HG02678 (cell line): ENCODE measurements at regions not wholly inside any gene's neighbourhood (a gene's known extent, or its start where the extent isn't known, plus 50 kb on each side); places are given as distances from the start of the nearest gene placed in this dataset.
"Not testable (repeated sequence)": the region's sequence is repeated elsewhere in the genome, so short reads cannot be mapped to it uniquely, and the experiment has no call there.

Experiments used
- ATAC-seq: cut with Tn5 transposase; IDR thresholded peaks from one replicate; pipeline ENCODE4 v1.9.1; 2021; ENCODE audit warnings: mild to moderate bottlenecking, moderate library complexity; ENCODE audit not compliant: unreplicated experiment

GRCh38 chr6:126724821-126725220 lies 384.9 kb downstream of the CENPW start:
- no peak for ATAC-seq

- not testable (repeated sequence) for ATAC-seq
Measured at GRCh38 chr6:126726454-126726853, 386.5 kb downstream of the CENPW start.

DNA sequence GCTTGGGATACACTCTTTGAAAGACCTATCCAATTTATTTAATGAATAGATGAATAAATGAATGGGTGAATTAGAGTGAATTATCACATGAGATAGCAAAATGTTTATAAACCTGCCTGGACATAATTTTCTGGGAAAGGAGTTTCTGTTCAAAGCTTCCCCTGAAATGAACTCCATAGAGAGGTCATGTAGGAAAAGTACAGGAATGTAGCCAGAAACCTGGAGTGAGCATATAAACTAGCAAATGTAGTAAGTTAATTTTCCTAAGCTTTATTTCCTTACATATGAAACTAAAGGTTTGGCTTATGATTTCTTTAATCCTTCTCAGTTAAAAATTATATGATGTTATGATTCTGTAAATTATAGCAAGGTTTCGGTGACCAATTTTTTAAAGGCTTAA lies 380.3 kb upstream of the RSPO3 start:
- ATAC-seq = no peak

DNA sequence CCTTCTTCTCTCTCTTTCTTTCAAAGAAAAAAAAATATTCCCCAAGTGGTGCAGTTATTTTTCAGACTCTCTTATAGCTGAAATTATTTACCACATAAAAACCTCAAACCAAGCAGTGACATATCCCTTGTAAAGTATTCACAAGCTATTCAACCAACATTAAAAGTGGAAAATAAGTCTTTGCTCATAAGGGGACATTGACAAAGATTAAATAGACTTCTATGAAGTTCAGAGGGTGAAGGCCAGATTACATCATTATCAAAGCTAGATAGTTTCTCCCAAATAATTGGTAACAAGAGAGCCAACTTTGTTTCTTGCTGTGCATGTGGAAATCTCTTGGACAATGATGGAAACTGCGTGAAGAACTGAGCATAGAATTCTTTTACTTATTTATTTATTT lies 379.8 kb upstream of the RSPO3 start:
- ATAC-seq = no peak

DNA sequence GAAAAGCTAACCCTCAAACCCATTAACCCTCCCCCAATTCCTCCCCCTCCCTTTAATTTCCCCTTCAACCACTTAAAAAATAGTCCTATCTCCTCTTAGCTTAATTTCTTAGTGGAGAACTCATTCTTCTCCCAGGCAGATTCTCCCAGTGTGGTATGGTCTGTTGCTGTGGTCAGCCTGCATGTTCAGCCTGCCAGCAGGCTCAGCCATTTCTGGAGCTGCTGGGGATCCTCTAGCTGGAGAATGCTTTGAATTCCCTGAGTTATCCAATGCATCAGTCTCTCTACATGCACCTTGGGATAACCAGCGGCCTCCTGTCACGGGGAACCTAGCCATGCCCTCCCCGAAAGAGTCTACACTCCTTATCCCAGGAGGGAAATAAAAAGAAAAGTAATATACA lies 375.4 kb upstream of the RSPO3 start:
- ATAC-seq = no peak

GRCh38 chr6:126747728-126748540 lies 370.5 kb upstream of the RSPO3 start:
- no peak for ATAC-seq

GRCh38 chr6:126753606-126754005 lies 364.9 kb upstream of the RSPO3 start:
- no peak for ATAC-seq

GRCh38 chr6:126761854-126762253 lies 356.6 kb upstream of the RSPO3 start:
- no peak for ATAC-seq

- ATAC-seq = no peak
Measured at GRCh38 chr6:126764104-126764503, 354.4 kb upstream of the RSPO3 start.

DNA sequence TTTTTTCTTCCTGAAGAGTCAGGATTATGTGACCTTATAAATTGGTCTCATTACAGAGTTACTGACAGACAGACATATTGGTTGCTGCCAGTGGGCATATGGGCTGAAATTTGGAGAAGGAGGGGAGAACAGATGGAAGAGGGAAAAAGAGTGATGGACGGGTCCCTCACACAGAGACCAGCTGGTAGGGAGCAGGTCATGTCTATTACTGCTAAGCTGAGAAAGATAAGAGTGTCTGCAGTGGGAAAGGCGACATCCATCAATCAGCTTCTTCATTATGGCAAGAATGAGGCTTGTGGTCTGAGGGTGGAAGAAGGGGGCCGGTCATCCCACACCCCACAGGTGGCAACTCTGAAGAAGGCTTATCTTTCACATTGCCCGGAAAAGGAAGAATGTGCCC lies 353.8 kb upstream of the RSPO3 start:
- ATAC-seq = no peak

DNA sequence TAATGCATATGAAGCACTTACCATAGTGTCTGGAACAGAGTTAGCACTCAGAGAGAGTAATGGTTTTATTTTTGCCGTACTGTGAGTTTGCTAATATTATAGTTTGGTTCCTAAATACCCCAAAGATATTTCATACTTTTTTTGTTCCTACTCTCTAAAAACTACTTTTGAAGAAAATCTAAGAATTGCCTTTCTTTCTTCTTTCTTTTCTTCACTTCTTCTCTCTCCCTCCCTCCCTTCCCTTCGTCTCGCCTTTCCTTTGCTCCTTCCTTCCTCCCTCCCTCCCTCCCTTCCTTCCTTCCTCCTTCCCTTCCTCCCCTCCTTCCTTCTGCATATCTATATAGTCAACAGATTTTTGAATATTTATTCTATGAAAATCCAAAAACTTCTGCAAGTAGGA lies 351.7 kb upstream of the RSPO3 start:
- no peak for ATAC-seq

DNA sequence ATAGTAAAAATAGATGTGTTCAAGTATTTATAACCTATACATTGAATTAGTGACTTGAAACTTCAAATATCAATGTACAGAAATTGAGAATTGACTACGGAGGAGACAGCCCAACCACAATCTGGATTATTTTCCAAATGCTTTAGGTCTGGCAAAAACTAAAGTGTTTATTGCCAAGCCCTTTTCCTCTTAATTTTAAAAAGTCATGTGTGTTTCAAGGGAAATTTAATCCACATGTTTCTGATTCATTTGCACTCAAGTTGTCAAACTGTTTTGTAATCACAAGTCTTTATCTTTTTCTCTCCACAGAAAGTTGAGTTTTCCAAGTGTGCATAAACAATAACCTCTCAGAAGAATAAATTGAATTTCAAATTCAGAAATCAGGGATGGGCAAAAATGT lies 350.8 kb upstream of the RSPO3 start:
- ATAC-seq = no peak

GRCh38 chr6:126770176-126770575 lies 348.3 kb upstream of the RSPO3 start:
- ATAC-seq = no peak

DNA sequence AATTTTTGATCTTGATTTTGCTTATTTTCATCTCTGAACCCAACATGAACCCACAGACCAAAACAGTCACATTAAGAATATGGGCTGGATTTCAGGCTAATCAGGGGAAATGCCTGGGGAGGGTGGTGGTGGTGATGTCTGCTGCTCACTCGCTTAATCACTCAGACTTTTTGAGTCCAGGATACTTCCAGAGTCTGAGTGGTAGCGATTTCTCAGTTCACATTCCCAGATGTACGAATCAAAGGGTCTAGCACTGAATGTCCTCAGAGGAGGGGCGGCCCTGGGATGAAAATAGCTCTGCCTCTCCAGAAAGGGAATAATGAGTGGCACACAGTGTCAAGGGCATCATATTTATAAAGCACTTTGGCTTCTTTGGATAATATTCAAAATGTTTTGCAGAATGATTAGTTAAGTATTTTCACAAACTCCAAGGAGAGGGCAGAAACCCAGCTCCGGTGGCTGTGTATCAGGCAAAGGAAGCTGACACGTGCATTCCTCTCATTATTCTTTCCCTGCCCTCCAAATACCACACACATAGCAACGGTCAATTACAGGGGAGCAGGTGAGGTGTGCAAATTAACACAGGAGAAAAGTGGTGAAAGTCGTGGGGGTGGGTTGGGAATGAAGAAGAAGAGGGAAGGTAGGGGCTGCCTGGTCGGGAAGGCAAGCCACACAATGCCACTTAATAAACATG lies 345.2 kb upstream of the RSPO3 start:
- ATAC-seq = no peak

GRCh38 chr6:126779331-126779730 lies 339.1 kb upstream of the RSPO3 start:
- no peak for ATAC-seq

- ATAC-seq = no peak
Measured at GRCh38 chr6:126781582-126781981, 336.9 kb upstream of the RSPO3 start.

DNA sequence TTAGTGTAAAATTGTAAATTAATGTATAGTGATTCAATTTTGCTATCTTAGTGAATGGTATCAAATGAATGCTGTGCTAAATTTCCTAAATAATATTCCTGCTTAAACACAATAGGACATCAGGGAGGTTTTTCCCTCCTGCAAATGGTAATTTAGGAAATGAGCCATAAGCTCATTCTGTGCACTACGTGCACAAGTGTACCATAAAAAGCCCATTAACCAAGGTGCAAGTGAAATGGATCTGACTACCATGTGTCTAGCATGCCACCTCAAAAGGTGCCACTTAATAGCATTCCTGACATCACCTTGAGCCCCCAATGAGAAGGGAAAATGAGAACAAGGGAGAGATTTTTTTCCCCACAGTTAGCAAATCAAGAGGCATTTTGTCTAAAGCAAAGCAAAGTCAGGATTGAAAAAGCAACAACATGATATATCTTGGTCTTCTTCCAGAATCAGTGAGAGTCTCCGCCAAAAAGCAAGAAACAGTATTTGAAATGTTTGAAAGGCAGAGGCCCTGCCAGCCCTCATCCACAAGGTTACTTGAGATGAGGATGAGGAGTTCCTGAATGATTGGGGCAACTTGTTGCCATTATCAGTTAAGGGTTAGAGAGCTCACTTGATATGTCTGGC lies 334.2 kb upstream of the RSPO3 start:
- no peak for ATAC-seq

DNA sequence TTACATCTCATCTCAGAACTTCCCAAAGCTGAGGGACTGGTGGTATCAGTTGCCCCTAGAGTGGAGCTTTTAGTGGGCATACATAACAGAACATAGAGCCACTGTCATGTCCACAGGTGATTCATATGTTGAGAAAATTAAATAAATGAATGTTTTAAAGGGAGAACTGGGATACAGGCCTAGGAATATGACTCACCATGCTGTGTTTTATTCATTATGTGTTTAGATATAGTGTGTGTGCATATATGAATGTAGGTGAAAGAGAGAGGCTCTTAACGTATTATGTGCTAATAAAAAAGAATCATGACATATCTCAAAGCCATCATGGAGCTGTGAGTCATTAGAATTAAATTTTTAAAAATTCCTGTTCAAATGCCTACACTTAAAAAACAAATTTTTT lies 332.2 kb upstream of the RSPO3 start:
- ATAC-seq = no peak

GRCh38 chr6:126787635-126788034 lies 330.8 kb upstream of the RSPO3 start:
- no peak for ATAC-seq

DNA sequence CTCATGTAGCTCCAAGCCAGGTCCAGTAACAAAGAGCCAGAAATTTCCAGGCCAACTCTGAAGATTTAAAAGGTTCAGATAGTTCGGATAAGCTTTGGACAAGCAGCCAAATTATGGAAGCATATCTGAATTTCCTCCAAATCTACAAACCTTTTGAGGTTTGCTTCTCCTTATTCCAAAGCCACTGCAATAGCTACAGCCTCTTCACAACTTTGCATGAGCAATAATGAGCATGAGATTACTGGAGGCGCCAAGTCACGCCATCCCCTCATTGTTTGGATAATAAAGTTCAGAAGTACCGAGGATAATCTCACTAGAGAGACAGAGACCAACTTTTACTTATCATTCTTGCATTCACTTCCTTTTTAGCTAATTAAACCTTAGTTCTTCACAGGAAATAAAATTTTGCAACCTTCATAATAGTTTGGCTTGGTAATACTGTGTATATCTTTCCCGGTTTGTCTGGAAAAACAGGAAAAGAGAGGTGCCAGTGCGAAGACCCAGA lies 329.6 kb upstream of the RSPO3 start:
- no peak for ATAC-seq

DNA sequence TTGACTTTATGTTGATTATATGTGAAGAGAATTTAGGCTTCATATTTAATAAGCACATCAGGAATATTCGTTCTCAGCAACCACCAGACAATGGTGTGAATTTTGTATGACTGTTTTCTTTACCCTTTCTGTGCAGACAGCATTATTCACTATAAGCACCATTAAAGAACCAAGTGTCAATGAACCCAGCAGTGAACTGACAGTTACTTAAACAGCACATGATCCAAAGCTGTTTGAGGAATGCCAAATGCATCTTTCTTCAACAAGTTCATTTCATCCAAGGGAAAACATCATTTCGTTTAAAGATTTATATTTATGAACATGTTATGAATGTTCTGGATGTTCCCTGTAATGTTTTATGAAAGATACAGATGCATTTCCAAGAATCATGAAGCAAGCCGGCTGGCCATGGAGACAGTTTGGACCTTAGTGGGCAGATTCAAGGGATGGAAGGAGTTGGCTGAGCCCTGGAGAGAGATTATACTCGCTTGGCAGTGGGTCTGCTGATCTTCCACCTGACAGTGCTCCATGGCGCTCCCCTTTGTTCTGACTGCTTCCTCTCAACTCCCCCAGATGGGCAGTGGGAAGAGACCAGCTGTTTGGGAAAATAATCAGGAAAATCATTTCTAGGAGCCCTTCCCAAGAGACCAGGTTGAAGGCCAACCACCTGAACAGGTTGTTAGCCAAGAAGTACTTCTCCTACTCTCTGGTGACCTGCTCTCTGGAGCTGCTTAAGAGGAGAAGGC lies 326.0 kb upstream of the RSPO3 start:
- ATAC-seq = no peak
